ENCODE measurements at regions not wholly inside any gene's neighbourhood (a gene's known extent, or its start where the extent isn't known, plus 50 kb on each side); places are given as distances from the start of the nearest gene placed in this dataset.

DNA sequence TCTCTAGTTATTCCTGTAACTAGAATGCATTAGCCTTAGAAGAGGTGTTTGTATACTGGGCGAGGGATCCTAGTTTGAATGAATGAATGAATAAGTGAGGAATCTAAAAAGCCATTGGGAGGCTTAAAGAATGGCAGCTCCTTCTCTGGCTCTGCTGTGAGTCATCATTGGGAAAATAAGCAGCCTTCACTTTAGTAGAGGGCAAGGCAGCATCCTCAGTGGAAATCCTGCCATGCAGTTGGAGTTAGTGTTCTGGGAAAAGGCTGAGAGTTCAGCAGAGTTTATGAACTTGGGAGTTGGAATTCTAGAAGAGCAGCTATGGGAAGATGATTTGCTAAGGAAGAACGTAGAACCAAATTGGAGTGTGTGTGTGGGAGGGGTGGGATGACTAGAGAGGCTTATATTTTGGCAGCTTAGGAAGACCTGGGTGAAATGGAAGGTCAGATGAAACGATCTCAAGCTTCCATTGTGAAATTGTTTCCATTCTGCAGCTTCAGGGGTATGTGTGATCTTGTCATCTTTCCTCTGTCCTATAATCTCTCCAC, 120.8 kb downstream of the PTCSC3 start:
- DNase-seq (no peak), FAIRE-seq (no peak)
- Histone ChIP-seq H3K9ac (ENCODE audit: low read length in 3 of 3) (no peak overlapping the region), H3K36me3 (ENCODE audit: control insufficient read depth in 2 of 3, insufficient read depth in 3 of 3, low read length in 3 of 3) (no peaks in the 10 kb centered on the region), H3K27me3 (ENCODE audit: control insufficient read depth, insufficient read depth, low read length) (no peaks in the 10 kb centered on the region), H3K4me1 (ENCODE audit: control insufficient read depth in 2 of 3, insufficient read depth in 2 of 3, low read depth in 1 of 3, low read length in 3 of 3) (no peaks in the 10 kb centered on the region), H3K27ac (ENCODE audit: low read depth in 2 of 2, low read length in 2 of 2) (no peak overlapping the region), H3K4me3 (ENCODE audit: low read length in 3 of 3) (no peak overlapping the region), H3K9me3 (ENCODE audit: control insufficient read depth in 2 of 3, insufficient read depth in 1 of 3, low read length in 3 of 3) (no peaks in the 10 kb centered on the region)
- intact Hi-C loops (cut with DNase I) = no loop called here
- TF ChIP-seq, protein P1, sequence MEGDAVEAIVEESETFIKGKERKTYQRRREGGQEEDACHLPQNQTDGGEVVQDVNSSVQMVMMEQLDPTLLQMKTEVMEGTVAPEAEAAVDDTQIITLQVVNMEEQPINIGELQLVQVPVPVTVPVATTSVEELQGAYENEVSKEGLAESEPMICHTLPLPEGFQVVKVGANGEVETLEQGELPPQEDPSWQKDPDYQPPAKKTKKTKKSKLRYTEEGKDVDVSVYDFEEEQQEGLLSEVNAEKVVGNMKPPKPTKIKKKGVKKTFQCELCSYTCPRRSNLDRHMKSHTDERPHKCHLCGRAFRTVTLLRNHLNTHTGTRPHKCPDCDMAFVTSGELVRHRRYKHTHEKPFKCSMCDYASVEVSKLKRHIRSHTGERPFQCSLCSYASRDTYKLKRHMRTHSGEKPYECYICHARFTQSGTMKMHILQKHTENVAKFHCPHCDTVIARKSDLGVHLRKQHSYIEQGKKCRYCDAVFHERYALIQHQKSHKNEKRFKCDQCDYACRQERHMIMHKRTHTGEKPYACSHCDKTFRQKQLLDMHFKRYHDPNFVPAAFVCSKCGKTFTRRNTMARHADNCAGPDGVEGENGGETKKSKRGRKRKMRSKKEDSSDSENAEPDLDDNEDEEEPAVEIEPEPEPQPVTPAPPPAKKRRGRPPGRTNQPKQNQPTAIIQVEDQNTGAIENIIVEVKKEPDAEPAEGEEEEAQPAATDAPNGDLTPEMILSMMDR (IDR thresholded peaks at IDR 0.05; ENCODE audit: borderline replicate concordance, extremely low read depth, insufficient read depth) = no peak

DNA sequence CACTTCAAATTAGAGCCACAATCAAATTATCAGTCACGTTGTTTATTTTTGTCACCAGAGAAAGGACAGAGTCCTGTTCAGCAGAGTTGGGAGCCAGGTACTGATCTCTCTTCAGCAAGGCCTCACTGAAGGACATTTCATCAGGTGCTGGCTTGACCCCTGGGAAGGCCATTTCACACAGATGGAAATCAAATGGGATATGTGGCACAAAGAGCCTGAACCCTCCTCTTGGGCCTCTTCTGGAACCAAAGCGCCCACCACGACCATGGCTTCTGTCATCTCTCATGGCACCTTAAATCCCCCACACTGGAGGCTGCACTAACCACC, 121.5 kb downstream of the PTCSC3 start:
- Histone ChIP-seq H3K27me3 (ENCODE audit: control insufficient read depth, insufficient read depth, low read length) (no peaks in the 10 kb centered on the region), H3K4me3 (ENCODE audit: low read length in 3 of 3) (no peak overlapping the region), H3K9ac (ENCODE audit: low read length in 3 of 3) (no peak overlapping the region), H3K27ac (ENCODE audit: low read depth in 2 of 2, low read length in 2 of 2) (no peak overlapping the region), H3K36me3 (ENCODE audit: control insufficient read depth in 2 of 3, insufficient read depth in 3 of 3, low read length in 3 of 3) (no peaks in the 10 kb centered on the region), H3K9me3 (ENCODE audit: control insufficient read depth in 2 of 3, insufficient read depth in 1 of 3, low read length in 3 of 3) (no peaks in the 10 kb centered on the region), H3K4me1 (ENCODE audit: control insufficient read depth in 2 of 3, insufficient read depth in 2 of 3, low read depth in 1 of 3, low read length in 3 of 3) (no peaks in the 10 kb centered on the region)
- no peak for FAIRE-seq
- no peak for DNase-seq
- intact Hi-C loops (cut with DNase I) = no loop called here
- TF ChIP-seq, protein P1 (IDR thresholded peaks at IDR 0.05; ENCODE audit: borderline replicate concordance, extremely low read depth, insufficient read depth) = no peak

- DNase-seq = no peak
- intact Hi-C loops (cut with DNase I) = no loop called here
- Histone ChIP-seq H3K4me1 (ENCODE audit: control insufficient read depth in 2 of 3, insufficient read depth in 2 of 3, low read depth in 1 of 3, low read length in 3 of 3) (no peaks in the 10 kb centered on the region), H3K9me3 (ENCODE audit: control insufficient read depth in 2 of 3, insufficient read depth in 1 of 3, low read length in 3 of 3) (no peaks in the 10 kb centered on the region), H3K9ac (ENCODE audit: low read length in 3 of 3) (no peak overlapping the region), H3K27me3 (ENCODE audit: control insufficient read depth, insufficient read depth, low read length) (no peaks in the 10 kb centered on the region), H3K4me3 (ENCODE audit: low read length in 3 of 3) (no peak overlapping the region), H3K27ac (ENCODE audit: low read depth in 2 of 2, low read length in 2 of 2) (no peak overlapping the region), H3K36me3 (ENCODE audit: control insufficient read depth in 2 of 3, insufficient read depth in 3 of 3, low read length in 3 of 3) (no peaks in the 10 kb centered on the region)
- TF ChIP-seq, protein P1 (IDR thresholded peaks at IDR 0.05; ENCODE audit: borderline replicate concordance, extremely low read depth, insufficient read depth) = no peak
- FAIRE-seq = no peak
These were observed 122.0 kb downstream of the PTCSC3 start for GRCh38 chr14:36054353-36055051.

- no peak overlapping the region for H3K9ac ChIP-seq (ENCODE audit: low read length in 3 of 3)
- intact Hi-C loops (cut with DNase I) = no loop called here
- H3K4me1 ChIP-seq (ENCODE audit: control insufficient read depth in 2 of 3, insufficient read depth in 2 of 3, low read depth in 1 of 3, low read length in 3 of 3) = no peaks in the 10 kb centered on the region
- no peaks in the 10 kb centered on the region for H3K36me3 ChIP-seq (ENCODE audit: control insufficient read depth in 2 of 3, insufficient read depth in 3 of 3, low read length in 3 of 3)
- H3K27me3 ChIP-seq (ENCODE audit: control insufficient read depth, insufficient read depth, low read length) = no peaks in the 10 kb centered on the region
- DNase-seq (no peak), FAIRE-seq (no peak)
- TF ChIP-seq, protein P1 (IDR thresholded peaks at IDR 0.05; ENCODE audit: borderline replicate concordance, extremely low read depth, insufficient read depth) = no peak
- no peak overlapping the region for H3K4me3 ChIP-seq (ENCODE audit: low read length in 3 of 3)
- no peak overlapping the region for H3K27ac ChIP-seq (ENCODE audit: low read depth in 2 of 2, low read length in 2 of 2)
- H3K9me3 ChIP-seq (ENCODE audit: control insufficient read depth in 2 of 3, insufficient read depth in 1 of 3, low read length in 3 of 3) = no peaks in the 10 kb centered on the region
These were observed 123.8 kb downstream of the PTCSC3 start for GRCh38 chr14:36052681-36053080.

All from kidney (tissue), 13 donors.